ENCODE measurements at regions not wholly inside any gene's neighbourhood (a gene's known extent, or its start where the extent isn't known, plus 50 kb on each side); places are given as distances from the start of the nearest gene placed in this dataset.

GRCh38 chr2:175687465-175687864 is 314.6 kb downstream of the LNPK start:
- Histone ChIP-seq H3K4me2 (no peak overlapping the region), H3K9me3 (no peaks in the 10 kb centered on the region), H3K4me1 (no peaks in the 10 kb centered on the region), H3K27ac (no peak overlapping the region), H3K4me3 (no peak overlapping the region)
- FAIRE-seq = no peak
- ATAC-seq = no peak
- no peak for DNase-seq (ENCODE audit: low read depth in 1 of 2, low spot score in 1 of 2)
- ChIA-PET POLR2A (no interaction called here), CTCF (interaction anchor here (1.0 to 5.8 kb wide), 4 partner anchors 175 to 409 kb away, joined by 3 to 48 read pairs (median 20); no protein-coding TSS in a partner anchor)
- TF ChIP-seq JUNB (IDR thresholded peaks at IDR 0.05) (no peak), E2F6 (IDR thresholded peaks at IDR 0.05; ENCODE audit: borderline replicate concordance, low read depth) (no peak), CEBPB (IDR thresholded peaks at IDR 0.05) (no peak), CHD2 (IDR thresholded peaks at IDR 0.05; ENCODE audit: low read length, partially characterized antibody) (no peak), REST (IDR thresholded peaks at IDR 0.05) (no peak), ESRRA (IDR thresholded peaks at IDR 0.05; ENCODE audit: borderline replicate concordance, low read length) (no peak), RNF2 (IDR thresholded peaks at IDR 0.05; ENCODE audit: borderline replicate concordance, low read depth) (no peak)
- WGBS (ENCODE audit: missing lambda C conversion rate) = 38% methylated on average over 6 of the region's 6 CpGs

- ATAC-seq = no peak
- DNase-seq (ENCODE audit: low read depth in 1 of 2, low spot score in 1 of 2) = no peak
- ChIA-PET POLR2A (no interaction called here), CTCF (interaction anchor here (1.0 to 5.8 kb wide), 2 partner anchors 411 to 419 kb away, joined by 3 to 48 read pairs; no protein-coding TSS in a partner anchor)
- Histone ChIP-seq H3K4me1 (no peaks in the 10 kb centered on the region), H3K4me3 (no peak overlapping the region), H3K9me3 (no peaks in the 10 kb centered on the region), H3K27ac (no peak overlapping the region), H3K4me2 (no peak overlapping the region)
- WGBS (ENCODE audit: missing lambda C conversion rate) = 14% methylated on average over 7 of the region's 7 CpGs
- no peak for TF ChIP-seq HOXA7 (CRISPR knock-in tag; IDR thresholded peaks at IDR 0.05)
- TF ChIP-seq NR3C1 (IDR thresholded peaks at IDR 0.05) = no peak
- no peak for TF ChIP-seq FOSL2 (IDR thresholded peaks at IDR 0.05)
- TF ChIP-seq FOSL2 (CRISPR knock-in tag; IDR thresholded peaks at IDR 0.05) = no peak
- TF ChIP-seq JUN (IDR thresholded peaks at IDR 0.05) = no peak
- TF ChIP-seq NFE2L2 (conservative IDR thresholded peaks at IDR 0.05; ENCODE audit: low read length) = no peak
- no peak for TF ChIP-seq ZNF302 (CRISPR knock-in tag; IDR thresholded peaks at IDR 0.05)
- no peak for TF ChIP-seq EHMT2 (IDR thresholded peaks at IDR 0.05; ENCODE audit: low read depth)
- no peak for TF ChIP-seq POLR2AphosphoS2 (conservative IDR thresholded peaks at IDR 0.05; ENCODE audit: low read length)
- no peak for TF ChIP-seq CBX8 (IDR thresholded peaks at IDR 0.05)
- no peak for TF ChIP-seq JUNB (IDR thresholded peaks at IDR 0.05)
- FAIRE-seq = no peak
Measured at GRCh38 chr2:175686002-175686401, 316.1 kb downstream of the LNPK start.

GRCh38 chr2:175684466-175684865 is 317.6 kb downstream of the LNPK start:
- CTCF ChIA-PET = interaction anchor here (1.9 to 2.6 kb wide), 2 partner anchors 401 to 413 kb away, joined by 6 to 7 read pairs; no protein-coding TSS in a partner anchor
- H3K4me2 ChIP-seq = no peak overlapping the region
- H3K27ac ChIP-seq = no peak overlapping the region
- H3K9me3 ChIP-seq = no peaks in the 10 kb centered on the region
- no peak overlapping the region for H3K4me3 ChIP-seq
- DNase-seq (ENCODE audit: low read depth in 1 of 2, low spot score in 1 of 2) (no peak), FAIRE-seq (no peak), ATAC-seq (no peak)
- POLR2A ChIA-PET = no interaction called here
- WGBS (ENCODE audit: missing lambda C conversion rate) = 2% methylated on average over 4 of the region's 4 CpGs
- H3K4me1 ChIP-seq = no peaks in the 10 kb centered on the region
- TF ChIP-seq ATOH8 (CRISPR knock-in tag; IDR thresholded peaks at IDR 0.05; ENCODE audit: low read depth) (no peak), ZSCAN20 (CRISPR knock-in tag; IDR thresholded peaks at IDR 0.05) (no peak), NR3C1 (IDR thresholded peaks at IDR 0.05) (no peak), KDM5A (IDR thresholded peaks at IDR 0.05) (no peak), POLR2A (IDR thresholded peaks at IDR 0.05; ENCODE audit: low read length) (no peak), HOXB5 (CRISPR knock-in tag; IDR thresholded peaks at IDR 0.05) (no peak), PBX3 (IDR thresholded peaks at IDR 0.05) (no peak), ZFP36 (IDR thresholded peaks at IDR 0.05; ENCODE audit: borderline replicate concordance, partially characterized antibody) (no peak), CHD4 (IDR thresholded peaks at IDR 0.05; ENCODE audit: borderline replicate concordance) (no peak), CHD2 (IDR thresholded peaks at IDR 0.05; ENCODE audit: low read length, partially characterized antibody) (no peak), MYC (IDR thresholded peaks at IDR 0.05; ENCODE audit: borderline replicate concordance, low read length) (no peak), FOXS1 (CRISPR knock-in tag; IDR thresholded peaks at IDR 0.05) (no peak), MAFK (IDR thresholded peaks at IDR 0.05; ENCODE audit: partially characterized antibody) (no peak), CBX8 (IDR thresholded peaks at IDR 0.05) (no peak), MAZ (IDR thresholded peaks at IDR 0.05; ENCODE audit: borderline replicate concordance, low read depth, low read length) (no peak), NPAS2 (CRISPR knock-in tag; IDR thresholded peaks at IDR 0.05; ENCODE audit: borderline replicate concordance) (no peak)
